Upper lobe of left lung (tissue), 4 donors: ENCODE measurements at regions not wholly inside any gene's neighbourhood (a gene's known extent, or its start where the extent isn't known, plus 50 kb on each side); places are given as distances from the start of the nearest gene placed in this dataset.

Experiments used
- EP300 ChIP-seq, 4 donors: sonication (generic); formaldehyde crosslinking; IDR thresholded peaks; one replicate each; pipeline ENCODE4 v1.5.1; 2017; ENCODE audit warnings: antibody characterized with exemption in 4 of 4, control low read depth in 2 of 4
- POLR2A ChIP-seq, 4 donors: fragments of 450-650 bp; IDR thresholded peaks; one replicate each; pipeline ENCODE4 v1.5.1; 2016 to 2017; ENCODE audit warnings: antibody characterized with exemption in 4 of 4, mild to moderate bottlenecking in 2 of 4
- POLR2AphosphoS5 ChIP-seq, 2 donors: sonication (generic); formaldehyde crosslinking; IDR thresholded peaks; one replicate each; pipeline ENCODE4 v1.5.1; 2017; ENCODE audit warnings: antibody characterized with exemption in 2 of 2
- TF ChIP-seq, protein P1 (sequence below), 6 experiments: fragments of 450-650 bp in 4 of 6; fragments of 200-600 bp in 2 of 6; sonication (generic) in 2 of 6; IDR thresholded peaks; one replicate each; pipeline ENCODE4 v1.5.1; 2016 to 2019; ENCODE audit warnings: antibody characterized with exemption in 6 of 6

DNA sequence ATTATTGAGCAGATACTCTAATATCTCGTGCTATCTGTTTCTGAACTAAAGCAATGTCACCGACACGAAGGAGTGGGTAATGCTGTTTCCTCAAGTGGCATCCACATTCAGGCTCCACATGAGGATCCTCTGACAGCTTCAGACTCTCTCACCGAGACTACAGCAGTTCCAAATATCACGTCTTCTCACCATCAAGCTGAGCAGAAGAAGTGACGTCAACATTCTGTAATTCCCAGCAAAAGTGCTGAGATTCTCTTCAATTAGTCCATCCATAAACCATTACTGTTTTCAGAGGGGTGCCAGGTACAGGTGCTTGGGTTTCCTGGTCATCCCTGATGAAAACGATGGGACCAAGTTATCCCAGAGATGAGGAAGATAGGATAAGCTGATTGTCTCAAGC is 110.0 kb upstream of the DACH1 start:
- TF ChIP-seq, protein P1, sequence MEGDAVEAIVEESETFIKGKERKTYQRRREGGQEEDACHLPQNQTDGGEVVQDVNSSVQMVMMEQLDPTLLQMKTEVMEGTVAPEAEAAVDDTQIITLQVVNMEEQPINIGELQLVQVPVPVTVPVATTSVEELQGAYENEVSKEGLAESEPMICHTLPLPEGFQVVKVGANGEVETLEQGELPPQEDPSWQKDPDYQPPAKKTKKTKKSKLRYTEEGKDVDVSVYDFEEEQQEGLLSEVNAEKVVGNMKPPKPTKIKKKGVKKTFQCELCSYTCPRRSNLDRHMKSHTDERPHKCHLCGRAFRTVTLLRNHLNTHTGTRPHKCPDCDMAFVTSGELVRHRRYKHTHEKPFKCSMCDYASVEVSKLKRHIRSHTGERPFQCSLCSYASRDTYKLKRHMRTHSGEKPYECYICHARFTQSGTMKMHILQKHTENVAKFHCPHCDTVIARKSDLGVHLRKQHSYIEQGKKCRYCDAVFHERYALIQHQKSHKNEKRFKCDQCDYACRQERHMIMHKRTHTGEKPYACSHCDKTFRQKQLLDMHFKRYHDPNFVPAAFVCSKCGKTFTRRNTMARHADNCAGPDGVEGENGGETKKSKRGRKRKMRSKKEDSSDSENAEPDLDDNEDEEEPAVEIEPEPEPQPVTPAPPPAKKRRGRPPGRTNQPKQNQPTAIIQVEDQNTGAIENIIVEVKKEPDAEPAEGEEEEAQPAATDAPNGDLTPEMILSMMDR (IDR thresholded peaks at IDR 0.05), result no peak
- no peak for TF ChIP-seq POLR2AphosphoS5 (IDR thresholded peaks at IDR 0.05)
- no peak for TF ChIP-seq POLR2A (IDR thresholded peaks at IDR 0.05)
- TF ChIP-seq EP300 (IDR thresholded peaks at IDR 0.05), result no peak
